ENCODE measurements at regions not wholly inside any gene's neighbourhood (a gene's known extent, or its start where the extent isn't known, plus 50 kb on each side); places are given as distances from the start of the nearest gene placed in this dataset.
"Not testable (repeated sequence)": the region's sequence is repeated elsewhere in the genome, so short reads cannot be mapped to it uniquely, and the experiment has no call there.

DNA sequence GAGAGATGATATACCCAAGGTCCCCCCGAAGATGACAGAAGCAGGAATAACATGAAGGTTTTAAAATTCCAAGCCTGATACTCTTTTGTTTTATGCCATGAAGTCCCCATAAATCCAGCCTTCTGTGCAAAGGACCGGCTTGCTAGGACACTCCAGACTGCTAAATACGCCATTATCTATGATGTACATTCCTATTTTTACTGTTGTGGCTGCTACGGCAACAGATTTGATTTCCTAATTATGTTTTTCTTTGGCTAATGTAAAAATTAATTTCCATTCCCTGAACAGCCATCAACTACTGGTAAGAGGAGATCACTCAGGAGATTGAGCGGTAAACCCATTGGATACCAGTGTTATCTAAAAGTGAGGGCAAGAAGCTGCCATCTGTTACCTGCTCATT lies 1090.8 kb downstream of the TYW1 start:
- no peak overlapping the region for H3K27ac ChIP-seq
- in situ Hi-C loops (cut with HindIII; ENCODE audit: low pct_ligation_motif_present, low sequenced_read_pairs) = no loop called here

DNA sequence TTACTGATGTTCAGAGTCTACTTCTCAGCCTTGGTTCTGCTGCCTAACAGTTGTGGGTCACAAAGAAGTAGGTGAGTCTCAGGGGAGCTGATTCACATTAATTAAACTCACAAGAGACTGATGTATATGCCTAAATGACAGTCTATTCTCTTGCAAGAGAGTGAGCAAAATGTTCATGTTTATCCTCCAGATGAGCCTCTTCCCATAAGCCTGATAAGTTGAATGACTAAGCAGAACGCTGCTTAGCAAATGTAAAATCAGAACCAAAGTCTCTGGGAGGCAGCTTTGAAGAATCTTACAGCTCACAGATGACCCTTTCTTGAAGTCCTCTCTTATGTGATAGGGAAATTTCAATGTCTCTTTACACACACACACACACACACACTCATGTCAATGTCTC lies 1092.2 kb downstream of the TYW1 start:
- no peaks in the 10 kb centered on the region for H3K36me3 ChIP-seq (replicated peaks)
- H3K27ac ChIP-seq = no peak overlapping the region
- in situ Hi-C loops (cut with HindIII; ENCODE audit: low pct_ligation_motif_present, low sequenced_read_pairs) = no loop called here
- DNase-seq = no peak
- H3K27me3 ChIP-seq (replicated peaks) = no peaks in the 10 kb centered on the region
- TF ChIP-seq, protein P1, sequence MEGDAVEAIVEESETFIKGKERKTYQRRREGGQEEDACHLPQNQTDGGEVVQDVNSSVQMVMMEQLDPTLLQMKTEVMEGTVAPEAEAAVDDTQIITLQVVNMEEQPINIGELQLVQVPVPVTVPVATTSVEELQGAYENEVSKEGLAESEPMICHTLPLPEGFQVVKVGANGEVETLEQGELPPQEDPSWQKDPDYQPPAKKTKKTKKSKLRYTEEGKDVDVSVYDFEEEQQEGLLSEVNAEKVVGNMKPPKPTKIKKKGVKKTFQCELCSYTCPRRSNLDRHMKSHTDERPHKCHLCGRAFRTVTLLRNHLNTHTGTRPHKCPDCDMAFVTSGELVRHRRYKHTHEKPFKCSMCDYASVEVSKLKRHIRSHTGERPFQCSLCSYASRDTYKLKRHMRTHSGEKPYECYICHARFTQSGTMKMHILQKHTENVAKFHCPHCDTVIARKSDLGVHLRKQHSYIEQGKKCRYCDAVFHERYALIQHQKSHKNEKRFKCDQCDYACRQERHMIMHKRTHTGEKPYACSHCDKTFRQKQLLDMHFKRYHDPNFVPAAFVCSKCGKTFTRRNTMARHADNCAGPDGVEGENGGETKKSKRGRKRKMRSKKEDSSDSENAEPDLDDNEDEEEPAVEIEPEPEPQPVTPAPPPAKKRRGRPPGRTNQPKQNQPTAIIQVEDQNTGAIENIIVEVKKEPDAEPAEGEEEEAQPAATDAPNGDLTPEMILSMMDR (IDR thresholded peaks at IDR 0.05; ENCODE audit: low read depth, low read length, missing control alignments) = no peak
- no peak overlapping the region for H3K4me3 ChIP-seq (ENCODE audit: low read depth, low read length)

More for the DNA sequence above, 1090.8 kb downstream of the TYW1 start:
- no peaks in the 10 kb centered on the region for H3K36me3 ChIP-seq (replicated peaks)
- DNase-seq = no peak
- H3K27me3 ChIP-seq (replicated peaks) = no peaks in the 10 kb centered on the region
- TF ChIP-seq, protein P1 (IDR thresholded peaks at IDR 0.05; ENCODE audit: low read depth, low read length, missing control alignments) = no peak
- no peak overlapping the region for H3K4me3 ChIP-seq (ENCODE audit: low read depth, low read length)

DNA sequence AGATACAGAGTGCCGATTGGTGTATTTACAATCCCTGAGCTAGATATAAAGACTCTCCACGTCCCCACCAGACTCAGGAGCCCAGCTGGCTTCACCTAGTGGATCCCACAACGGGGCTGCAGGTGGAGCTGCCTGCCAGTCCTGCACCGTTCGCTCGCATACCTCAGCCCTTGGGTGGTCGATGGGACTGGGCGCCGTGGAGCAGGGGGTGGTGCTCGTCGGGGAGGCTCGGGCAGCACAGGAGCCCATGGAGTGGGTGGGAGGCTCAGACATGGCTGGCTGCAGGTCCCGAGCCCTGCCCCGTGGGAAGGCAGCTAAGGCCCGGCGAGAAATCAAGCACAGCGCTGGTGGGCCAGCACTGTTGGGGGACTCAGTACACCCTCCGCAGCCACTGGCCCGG lies 1093.6 kb downstream of the TYW1 start:
- H3K27ac ChIP-seq; H3K27me3 ChIP-seq (replicated peaks); H3K4me3 ChIP-seq (ENCODE audit: low read depth, low read length); H3K36me3 ChIP-seq (replicated peaks); in situ Hi-C loops (cut with HindIII; ENCODE audit: low pct_ligation_motif_present, low sequenced_read_pairs); DNase-seq: not testable (repeated sequence)

DNA sequence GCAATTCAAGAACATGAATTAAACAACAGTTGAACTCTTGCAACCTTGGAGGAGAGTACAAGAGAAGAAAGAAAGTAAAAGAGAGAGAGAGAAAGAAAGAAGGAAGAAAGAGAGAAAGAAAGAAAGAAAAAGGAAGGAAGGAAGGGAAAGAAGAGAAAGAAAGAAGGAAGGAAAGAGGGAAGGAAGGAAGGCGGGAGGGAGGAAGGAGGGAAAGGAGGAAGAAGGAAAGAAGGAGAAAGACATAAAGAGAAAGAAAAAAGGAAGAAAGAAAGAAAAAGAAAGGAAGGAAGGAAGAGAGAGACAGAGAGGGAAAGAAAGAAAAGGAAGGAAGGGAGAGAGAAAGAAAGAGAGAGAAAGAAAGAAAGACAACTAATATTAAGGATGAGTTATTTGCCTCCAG lies 1106.7 kb downstream of the TYW1 start:
- Histone ChIP-seq H3K36me3 (replicated peaks) (no peaks in the 10 kb centered on the region), H3K27me3 (replicated peaks) (no peaks in the 10 kb centered on the region), H3K27ac (no peak overlapping the region), H3K4me3 (ENCODE audit: low read depth, low read length) (no peak overlapping the region)
- in situ Hi-C loops (cut with HindIII; ENCODE audit: low pct_ligation_motif_present, low sequenced_read_pairs) = no loop called here
- DNase-seq = no peak
- TF ChIP-seq, protein P1 (IDR thresholded peaks at IDR 0.05; ENCODE audit: low read depth, low read length, missing control alignments) = no peak

DNA sequence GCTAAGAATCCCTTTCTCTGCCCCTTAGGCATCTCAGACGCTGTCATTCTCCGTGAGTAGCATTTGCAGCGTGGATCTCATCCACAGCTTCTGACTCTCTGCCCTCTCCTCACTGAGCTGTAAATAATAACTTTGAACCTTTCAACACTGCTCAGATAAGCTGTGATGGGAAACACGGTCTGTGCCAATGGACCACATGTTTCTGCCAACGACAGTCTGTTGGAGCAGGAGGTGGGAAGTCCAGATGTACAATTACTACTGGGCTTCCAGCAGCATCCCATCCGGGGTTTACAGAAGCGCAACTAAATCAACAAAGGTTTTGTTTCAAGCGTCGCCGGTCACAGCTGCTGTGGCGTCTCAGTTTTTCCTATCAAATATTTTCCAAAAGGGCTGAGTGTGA lies 1110.6 kb downstream of the TYW1 start:
- H3K27ac ChIP-seq = no peak overlapping the region
- TF ChIP-seq, protein P1 (IDR thresholded peaks at IDR 0.05; ENCODE audit: low read depth, low read length, missing control alignments) = no peak
- no peaks in the 10 kb centered on the region for H3K27me3 ChIP-seq (replicated peaks)
- H3K4me3 ChIP-seq (ENCODE audit: low read depth, low read length) = no peak overlapping the region
- no peaks in the 10 kb centered on the region for H3K36me3 ChIP-seq (replicated peaks)
- DNase-seq = no peak
- in situ Hi-C loops (cut with HindIII; ENCODE audit: low pct_ligation_motif_present, low sequenced_read_pairs) = no loop called here

DNA sequence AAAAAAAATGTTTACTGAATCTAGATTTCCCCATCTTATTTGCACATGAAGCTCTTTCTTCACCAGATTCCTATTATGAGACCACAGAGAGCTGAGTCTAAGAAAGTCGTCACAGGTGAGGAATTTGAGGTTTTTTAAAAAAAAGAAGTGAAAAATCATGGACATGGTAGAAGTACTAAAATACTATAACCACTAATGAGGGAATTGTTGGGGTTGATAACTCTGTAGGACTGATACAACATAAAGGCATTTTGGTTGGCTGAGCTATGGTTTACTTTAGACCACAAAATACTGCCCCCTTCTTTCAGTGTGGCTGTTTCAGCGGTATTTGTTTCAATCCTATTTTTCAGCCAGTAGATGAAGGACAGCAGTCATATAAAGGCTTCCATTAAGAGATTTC lies 1111.3 kb downstream of the TYW1 start:
- no peak for DNase-seq
- in situ Hi-C loops (cut with HindIII; ENCODE audit: low pct_ligation_motif_present, low sequenced_read_pairs) = no loop called here
- Histone ChIP-seq H3K36me3 (replicated peaks) (no peaks in the 10 kb centered on the region), H3K4me3 (ENCODE audit: low read depth, low read length) (no peak overlapping the region), H3K27ac (no peak overlapping the region), H3K27me3 (replicated peaks) (no peaks in the 10 kb centered on the region)
- TF ChIP-seq, protein P1 (IDR thresholded peaks at IDR 0.05; ENCODE audit: low read depth, low read length, missing control alignments) = no peak
